Stimulated activated CD8-positive, alpha-beta memory T cell treated with anti-CD3 and anti-CD28 coated beads, Interleukin-15, amount 100 ng/mL, for 48 hours (primary cell): ENCODE measurements at regions not wholly inside any gene's neighbourhood (a gene's known extent, or its start where the extent isn't known, plus 50 kb on each side); places are given as distances from the start of the nearest gene placed in this dataset.

Source experiments
- DNase-seq, 2 donors: peaks; one replicate each; pipeline ENCODE4 v3.0.0-alpha.2; 2020; ENCODE audit warnings: low read depth in 2 of 2

DNA sequence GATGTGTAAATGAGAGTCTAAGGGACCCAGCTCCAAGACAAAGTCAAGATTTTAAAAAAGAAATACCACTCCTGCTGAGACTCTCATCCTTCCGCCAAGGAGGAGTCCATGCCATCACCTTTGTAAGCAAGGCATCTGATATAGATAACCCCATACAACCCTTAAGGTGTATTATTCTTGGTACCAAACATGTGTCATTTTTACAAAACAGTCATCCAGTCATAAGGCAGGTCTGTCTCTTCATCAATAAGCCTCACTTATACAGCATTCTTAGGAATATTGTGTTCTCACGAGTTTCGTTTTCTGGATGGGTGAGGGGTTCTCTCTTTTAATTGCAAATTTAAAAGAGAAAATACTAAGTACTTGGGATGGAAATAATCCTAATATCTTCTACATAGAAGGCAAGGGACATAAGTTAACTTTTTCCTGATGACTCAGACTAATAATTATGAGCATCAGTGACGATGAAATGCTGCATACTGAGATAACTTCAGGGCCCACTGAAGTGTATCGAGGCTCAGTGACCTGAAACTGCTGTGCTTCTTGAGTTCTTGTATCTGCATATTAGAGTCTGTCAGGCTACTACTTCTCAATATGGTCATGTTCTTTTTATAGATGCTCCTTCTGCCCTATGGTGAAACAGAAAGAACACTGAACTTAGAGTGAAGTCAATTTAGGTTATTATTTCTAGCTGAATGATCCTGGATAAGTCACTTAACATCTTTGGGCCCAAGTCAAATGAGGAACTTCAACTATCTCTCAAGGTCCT, 166.6 kb downstream of the KLF12 start:
- DNase-seq = no peak

DNA sequence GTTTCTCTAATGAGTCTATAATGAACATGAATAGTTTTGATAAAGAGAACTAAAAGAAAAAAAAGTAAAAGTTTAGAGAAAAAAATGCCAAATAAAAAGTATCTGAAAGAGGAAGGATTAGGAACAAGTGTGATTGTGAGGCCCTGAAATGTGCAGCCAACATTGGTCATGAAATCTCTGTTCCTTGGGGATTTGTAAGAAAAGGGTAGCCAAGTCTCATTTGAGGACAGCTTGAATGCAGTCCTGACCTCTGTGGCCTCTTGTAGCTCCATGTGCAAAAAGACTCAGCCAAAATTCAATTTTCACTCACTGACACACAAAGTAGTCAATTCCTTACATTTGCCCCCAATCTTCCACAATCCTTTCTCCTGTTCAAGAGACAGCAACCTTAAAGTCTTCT, 167.9 kb downstream of the KLF12 start:
- no peak for DNase-seq

DNA sequence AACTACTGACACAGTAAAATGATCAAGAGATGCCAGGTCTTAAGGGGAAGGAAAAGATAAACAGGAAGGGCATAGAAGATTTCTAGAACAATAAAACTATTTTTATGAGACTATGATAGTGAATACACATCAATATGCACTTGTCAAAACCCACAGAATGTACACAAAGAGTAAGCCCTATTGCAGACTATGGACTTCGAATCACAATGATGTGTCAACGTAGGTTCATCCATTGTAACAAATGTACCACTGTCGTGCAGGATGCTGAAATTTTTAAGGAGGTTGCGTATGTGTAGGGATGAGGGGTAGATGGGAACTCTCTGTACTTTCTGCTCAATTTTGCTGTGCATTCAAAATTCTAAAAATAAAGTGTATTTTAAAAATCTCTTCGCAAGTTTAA, 171.9 kb downstream of the KLF12 start:
- DNase-seq = no peak

DNA sequence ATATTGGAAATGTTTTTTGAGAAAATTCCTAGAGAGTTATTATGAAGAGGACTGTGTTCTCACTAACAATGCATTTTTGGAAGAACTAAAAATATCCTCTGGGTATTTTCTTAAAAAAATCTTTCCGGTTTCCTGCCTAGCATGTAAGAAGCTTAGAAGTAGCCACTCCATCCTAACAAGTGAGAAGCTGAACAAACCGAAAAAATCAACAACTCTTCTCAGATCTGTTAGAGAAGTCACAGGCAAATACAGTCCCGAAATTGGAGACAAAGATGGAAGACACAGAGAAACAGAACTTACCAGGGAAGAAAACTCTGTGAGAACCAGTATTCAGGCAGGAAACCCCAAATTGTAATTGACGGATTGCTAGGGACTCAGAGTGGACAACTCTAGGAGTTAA, 173.0 kb downstream of the KLF12 start:
- DNase-seq = no peak

DNA sequence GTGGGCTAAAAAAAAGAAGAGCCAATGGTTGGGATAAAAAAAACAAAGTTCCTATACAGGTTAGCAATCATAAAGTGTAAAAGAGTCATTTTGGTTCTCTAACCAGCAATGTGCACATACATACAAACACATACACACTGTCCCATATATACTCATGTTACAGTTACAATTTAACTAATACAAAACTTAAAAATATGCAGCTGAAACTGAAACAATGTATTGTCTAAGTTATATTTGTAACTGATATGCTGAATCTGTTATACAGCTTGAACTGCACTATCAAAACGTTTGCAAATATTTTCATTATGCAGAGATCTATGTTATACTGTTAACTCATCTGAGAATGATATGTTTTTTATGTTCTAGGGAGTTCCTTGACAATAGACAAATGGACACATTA, 173.7 kb downstream of the KLF12 start:
- DNase-seq = no peak

DNA sequence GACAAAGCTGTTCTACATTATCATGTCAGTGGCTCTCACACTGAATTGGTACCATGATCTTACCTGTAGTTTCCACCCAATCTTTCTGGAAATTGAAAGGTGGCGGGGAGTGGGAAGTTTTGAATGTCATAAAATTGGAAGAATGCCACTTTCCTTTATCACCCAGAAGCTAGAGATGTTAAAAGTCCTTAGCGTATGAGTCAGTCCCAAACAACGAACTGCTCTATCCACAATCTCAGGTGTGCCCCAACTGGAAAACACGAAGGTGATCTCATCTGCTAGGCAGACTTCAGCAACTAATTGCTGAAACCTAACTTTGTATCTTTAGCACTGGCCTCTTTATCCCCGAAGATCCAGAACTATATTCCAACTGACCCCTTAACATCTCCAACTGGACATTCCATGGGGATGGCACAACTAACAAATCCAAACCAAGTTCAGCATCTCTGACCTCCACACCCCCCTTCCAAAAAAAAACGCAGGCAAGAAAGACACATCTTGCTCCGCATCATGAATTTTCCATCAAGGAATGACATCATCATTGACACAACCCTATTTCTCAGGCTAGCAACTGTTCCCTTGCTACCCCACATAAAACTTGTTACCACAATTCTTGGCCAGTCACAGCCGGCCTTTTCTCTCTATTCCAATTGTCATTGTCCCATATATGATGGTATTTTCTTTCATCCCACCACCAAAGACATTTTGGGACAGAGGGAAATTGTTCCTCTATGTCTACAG, 175.4 kb downstream of the KLF12 start:
- no peak for DNase-seq

DNA sequence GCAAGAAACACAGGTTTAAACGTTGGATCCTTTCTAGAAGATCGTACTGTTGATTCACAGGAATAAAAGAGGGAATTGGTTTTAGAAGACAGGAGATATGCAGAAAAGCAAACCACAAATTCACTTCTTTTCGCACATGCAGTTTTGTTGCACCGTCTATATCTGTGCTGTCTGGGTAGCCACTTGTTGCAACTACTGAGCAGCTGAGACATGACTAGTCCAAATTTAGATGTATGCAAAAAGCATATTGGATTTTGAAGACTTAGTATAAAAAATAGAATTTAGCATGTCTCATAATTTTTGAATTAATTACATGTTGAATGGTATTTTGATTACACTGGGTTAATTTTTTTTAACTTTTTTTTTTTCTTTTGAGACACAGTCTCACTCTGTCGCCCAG, 176.3 kb downstream of the KLF12 start:
- no peak for DNase-seq

DNA sequence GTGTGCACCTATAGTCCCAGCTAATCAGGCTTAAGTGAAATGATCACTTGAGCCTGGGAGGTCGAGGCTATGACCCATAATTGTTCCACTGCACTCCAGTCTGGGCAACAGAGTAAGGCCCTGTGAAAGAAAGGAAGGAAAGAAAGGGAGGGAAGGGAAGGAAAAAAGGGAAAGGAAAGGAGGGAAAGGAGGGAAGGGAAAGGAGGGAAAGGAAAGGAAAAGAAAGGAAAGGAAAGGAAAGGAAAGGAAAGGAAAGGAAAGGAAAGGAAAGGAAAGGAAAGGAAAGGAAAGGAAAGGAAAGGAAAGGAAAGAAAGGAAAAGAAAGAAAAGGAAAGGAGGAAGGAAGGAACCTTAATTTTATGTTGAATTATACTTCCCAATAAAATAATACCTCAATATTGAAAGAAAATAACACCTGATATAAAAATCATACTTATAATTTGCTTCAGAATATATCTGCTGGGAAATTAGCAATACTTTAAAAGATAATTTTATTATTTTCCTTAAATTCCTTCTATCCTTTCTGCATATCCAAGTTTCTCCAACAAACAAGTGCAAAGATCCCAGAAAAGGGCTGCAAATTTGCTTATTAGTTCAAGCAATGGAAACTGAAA, 177.3 kb downstream of the KLF12 start:
- no peak for DNase-seq

DNA sequence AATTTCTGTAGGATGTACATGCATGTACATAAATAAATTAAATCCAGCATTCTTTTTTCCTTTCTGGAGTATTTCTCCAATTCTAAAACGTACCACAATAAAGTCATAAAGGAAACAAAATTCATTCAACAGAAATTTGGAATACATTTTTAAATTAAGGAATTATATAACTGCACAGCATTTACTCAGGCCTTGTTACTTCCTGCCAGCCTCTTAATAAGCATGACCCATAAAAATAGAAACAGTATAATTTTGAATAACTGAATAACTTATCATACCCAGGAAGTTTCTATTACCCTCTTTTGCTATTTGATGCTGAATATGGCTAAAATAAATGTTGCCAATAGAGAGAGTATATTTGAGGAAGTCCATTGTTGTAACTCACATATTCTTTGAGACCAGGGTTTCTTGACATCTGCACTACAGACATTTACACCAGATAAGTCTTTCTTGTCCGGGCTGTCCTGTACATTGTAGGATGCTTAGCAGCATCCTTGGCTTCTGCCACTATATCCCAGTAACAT, 178.2 kb downstream of the KLF12 start:
- no peak for DNase-seq

DNA sequence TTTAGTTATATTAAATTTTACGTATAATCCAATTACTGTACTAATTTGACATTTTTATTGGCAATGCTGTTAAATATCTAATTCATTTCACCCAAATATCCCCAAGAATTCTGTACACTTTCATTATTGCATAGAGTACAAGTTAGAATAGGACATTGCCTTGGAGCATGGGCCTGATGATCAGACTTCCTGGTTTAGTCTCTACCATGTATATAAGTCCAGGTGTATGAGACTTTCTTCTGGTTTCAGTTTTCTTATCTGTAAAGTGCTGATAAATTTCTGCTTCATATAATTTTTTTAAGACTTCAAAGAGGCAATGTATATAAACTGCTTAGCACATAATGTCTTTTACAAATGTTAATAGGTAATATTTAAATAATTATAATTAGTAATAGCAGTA, 179.4 kb downstream of the KLF12 start:
- no peak for DNase-seq

DNA sequence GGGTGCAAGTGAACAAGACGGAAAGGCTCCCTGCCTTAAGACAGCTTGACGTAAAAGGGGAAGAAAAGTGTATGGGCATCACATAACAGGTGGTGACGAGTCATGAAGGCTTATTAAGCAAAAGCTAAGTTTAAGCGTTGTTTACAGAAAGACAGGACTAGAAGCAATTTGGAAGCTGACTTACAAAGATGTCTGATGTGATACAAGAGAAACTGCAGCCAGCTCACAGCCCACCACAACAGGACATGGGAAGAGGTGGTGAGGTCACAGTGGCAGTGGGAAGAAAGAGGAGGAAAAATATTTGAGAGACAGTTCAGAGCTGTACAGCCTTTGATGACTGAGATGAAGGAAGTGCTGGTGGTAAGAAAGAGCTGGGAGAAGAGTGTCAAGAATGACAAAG, 181.6 kb downstream of the KLF12 start:
- no peak for DNase-seq

DNA sequence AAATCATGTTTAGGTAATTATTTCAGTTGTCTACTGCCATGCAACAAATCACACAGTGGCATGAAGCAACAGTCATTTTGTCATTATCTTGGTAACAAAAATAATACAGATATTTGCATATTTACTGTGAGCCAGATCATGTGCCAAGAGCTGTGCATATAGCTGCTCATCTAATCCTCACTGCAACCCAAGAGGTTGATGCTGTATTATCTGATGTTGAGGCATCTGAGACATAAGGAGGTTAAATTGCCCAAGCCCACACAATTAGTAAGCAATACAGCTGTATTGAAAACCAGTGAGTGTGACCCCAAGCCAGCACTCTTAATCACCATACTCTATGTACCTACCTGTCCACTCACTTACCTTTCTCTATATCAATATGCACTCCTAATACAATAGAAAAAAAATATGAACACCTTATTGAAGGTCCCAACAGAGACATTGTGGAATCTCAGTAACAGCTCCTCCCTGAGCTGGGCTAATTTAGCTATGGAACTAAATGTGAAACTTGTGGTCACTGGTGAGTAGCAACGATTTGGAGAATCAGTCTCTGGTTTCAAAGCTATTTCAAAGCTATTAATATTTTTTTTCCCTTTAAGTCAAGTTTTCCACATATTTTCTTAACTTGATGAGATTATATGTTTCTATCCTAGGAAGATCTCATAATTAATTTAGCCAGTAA, 185.2 kb downstream of the KLF12 start:
- DNase-seq = no peak

DNA sequence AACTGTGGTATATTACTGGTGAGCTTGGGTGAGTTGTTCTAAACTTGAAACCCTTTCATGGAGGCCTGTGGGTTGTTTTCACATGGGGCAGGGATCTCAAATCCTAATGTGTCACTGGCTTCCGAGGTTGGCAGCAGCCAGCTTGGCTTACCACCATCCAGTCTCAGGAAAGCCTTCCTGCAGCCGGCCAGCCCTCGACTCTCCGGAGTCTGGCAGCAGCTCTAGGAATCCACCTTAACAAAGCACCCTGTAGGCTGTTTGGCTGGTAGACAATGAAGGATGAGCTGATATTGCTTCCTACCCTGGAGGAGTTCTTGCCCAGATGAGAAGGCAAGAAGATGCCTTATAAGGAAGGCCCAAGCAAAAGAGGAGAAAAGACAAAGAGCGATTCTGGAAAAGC, 188.3 kb downstream of the KLF12 start:
- DNase-seq = no peak

DNA sequence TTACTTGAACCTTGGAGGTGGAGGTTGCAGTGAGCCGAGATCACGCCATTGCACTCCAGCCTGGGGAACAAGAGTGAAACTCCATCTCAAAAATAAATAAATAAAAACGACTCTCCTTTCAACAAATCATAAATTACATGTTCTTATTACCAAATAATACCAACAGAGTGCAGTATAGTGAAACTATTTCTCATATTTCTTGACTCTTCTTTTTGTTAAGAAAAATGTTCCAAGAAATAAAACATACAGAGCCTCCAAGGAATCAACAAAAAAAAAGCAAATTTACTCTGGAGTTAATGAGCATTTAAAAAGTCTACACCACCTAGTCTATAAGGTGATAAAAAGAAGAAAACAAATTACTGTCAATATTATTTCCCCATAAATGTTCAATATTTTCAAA, 188.8 kb downstream of the KLF12 start:
- DNase-seq = no peak

DNA sequence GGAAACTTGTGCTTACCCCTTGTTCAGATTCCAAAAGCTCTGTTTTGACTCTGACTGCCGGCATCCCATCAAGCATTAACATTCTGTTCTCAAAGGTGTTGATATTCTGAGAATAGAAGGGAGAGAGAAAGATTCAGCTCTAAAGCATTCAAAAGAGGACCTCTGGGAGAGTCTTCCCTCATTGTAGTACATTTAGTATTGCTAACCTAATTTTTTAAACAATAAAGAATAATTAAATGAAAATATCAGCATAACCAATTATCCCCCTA, 190.3 kb downstream of the KLF12 start:
- no peak for DNase-seq

DNA sequence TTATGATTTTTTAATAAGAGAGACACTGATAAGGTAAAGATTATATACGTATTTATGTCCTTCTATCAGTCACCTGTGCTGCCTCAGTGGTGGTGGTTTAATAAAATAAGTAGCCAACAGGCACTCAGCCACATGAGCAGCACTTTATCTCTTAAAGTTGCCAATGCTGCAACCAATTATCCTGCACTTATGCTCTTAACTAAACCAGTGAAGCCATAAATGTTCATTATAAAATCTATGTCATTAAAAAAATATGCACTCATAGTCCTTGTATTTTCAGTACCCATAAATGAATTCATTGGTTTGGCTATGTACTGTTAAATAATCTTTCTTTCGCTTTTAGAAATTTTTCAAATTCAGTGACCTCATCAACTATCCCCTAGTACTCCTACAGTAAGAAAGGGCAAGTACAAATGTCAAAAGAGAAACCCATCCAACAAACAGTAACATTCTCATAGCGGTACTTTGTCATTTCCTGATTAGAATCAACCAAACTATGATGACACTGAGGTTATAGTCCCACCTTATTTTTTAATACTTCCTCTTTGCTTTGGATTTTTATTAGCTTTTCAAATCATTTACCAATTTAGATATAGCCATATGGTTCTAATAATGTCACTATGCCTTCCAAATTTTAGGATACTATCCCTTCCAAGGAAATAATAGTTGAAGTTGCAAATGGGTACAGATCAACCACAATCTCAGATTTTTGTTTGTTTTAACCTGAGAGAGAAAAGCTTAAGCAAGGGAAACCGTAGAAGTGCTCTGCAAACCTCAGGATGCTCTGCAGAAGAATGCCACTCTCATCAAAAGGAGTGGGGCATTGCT, 190.9 kb downstream of the KLF12 start:
- no peak for DNase-seq

DNA sequence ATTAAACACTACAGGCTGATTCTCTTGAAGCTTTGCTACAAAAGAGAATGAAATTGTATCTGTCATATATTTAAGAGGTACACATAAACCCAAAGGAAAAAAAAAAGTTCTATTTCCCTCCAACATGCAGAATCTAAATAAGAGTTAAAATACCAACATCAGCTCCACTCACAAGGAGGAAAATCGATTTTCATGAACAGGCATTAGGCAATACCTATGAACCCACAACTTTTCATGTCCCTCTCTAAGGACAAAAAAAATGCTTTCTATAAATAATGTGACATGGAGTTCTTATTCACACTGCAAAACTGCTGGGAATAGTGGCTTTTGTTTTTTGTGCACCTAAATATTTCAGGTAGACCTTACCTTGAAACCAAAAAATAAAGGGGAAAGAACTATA, 192.5 kb downstream of the KLF12 start:
- no peak for DNase-seq

DNA sequence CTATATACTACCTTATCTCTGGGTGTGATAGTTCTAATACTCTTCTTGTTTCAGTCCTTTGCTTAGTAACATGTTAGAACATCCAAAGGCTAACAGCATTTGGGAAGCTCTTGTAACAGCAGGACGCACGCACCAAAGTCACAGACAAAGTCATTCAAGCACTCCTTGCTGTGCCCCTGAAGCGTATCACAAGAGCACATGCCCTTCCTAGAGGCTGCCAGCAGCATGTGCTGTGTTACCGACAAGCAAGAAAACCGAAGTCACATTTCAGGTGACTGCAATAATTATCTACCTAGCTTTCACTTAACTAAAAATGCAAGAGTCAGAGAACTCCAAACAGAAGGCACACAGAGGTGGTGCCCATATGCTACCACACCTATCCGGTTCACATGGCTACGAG, 194.1 kb downstream of the KLF12 start:
- DNase-seq = no peak

DNA sequence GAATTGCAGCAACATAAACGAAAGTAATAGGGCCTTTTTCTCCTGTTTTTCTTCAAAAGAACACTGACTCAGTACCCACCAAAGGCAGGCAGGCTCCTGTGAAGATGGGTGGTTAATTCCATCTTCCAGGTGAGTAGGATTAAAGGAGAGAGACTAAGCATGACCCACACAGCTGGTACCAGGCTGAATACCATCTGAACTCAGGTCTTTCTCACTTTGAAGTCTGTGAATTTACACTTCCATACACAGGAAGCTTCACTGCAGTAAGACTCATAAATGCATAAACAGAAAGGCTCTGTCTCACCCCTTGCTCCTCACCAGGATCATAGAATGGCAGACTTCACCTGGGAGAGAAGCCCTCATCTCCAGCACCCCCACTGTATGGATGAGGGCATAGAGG, 194.6 kb downstream of the KLF12 start:
- DNase-seq = no peak

DNA sequence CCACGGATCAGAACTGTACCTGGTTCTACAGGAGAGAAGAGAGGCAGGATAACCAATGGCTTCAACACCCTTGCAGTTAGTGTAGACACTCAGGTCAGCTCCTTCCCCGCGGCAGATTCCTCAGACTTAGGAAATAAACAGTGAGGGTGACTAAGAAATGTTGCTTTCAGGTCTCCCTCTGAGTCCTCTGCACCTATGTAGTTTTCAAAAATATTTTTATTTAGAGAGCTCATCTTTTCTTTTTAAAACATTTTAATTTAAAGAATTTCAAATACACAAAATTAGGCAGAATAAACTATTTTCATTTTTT, 195.2 kb downstream of the KLF12 start:
- DNase-seq = no peak

DNA sequence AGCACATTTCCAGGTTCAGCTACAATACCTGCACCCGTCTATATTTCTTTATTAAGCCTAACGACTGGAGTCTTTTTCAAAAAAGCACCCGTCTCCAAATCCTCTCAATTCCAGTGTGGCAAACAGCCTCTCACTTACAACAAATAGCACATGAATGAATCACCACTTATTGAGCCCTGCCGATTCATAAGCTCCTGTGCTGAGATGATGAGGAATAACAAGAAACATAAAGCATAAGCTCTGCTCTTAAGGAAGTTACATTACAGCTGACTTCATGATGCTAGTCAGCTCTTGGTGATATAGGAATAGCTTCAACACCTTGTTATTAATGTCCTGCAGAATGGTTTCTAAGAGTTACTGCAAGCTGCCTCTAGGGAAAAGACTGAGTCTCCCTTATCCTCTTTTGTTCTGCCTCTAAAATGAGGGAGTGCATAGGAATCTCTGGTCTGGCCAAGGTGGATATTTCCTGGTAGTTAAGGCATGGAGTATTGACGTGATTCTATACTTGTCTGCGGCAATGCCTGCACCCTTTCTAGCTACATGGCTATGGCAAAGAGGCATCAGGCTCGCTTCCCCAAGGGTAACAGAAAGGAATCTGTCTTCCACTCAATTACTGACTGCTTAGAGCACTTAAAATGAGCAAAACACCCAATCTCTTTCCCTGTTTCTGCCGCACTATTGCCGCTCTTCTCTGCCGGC, 195.7 kb downstream of the KLF12 start:
- no peak for DNase-seq
